OCI-LY7 (cell line): ENCODE measurements at regions not wholly inside any gene's neighbourhood (a gene's known extent, or its start where the extent isn't known, plus 50 kb on each side); places are given as distances from the start of the nearest gene placed in this dataset. TPM values are rescaled to one million over a fixed set of nuclear protein-coding genes. Genes with fewer than 3 reads are reported as not detected.

ENCODE experiments used
- BruUV-seq: library from RNA; stranded (reverse); fragments of 400-500 nt; replicated peaks from 2 replicates; lab custom pipeline; 2021; lab: Mats Ljungman, UMichigan
- CTCF ChIA-PET: fragments of 300-600 bp; sonication (Branson Sonifier 250); formaldehyde crosslinking; loops from one replicate; lab custom pipeline; 2022; ENCODE audit warnings: antibody characterized with exemption; ENCODE audit not compliant: unreplicated experiment; lab: Charles Lee
- POLR2A ChIA-PET: fragments of 300-600 bp; sonication (Branson Sonifier 250); formaldehyde crosslinking; loops from one replicate; lab custom pipeline; 2022; ENCODE audit warnings: antibody characterized with exemption; lab: Charles Lee
- DNase-seq: peaks from one replicate; pipeline ENCODE4 v3.0.0-alpha.2; 2015; ENCODE audit warnings: low spot score
- H2AFZ ChIP-seq: fragments of 200-600 bp; sonication (generic), shearing (Covaris generic); 2 replicates; pipeline ENCODE4 v1.6.1; 2014; ENCODE audit warnings: mild to moderate bottlenecking, antibody characterized with exemption, low read length, moderate library complexity
- H3K27ac ChIP-seq: fragments of 200-600 bp; sonication (generic); 2 replicates; pipeline ENCODE4 v1.5.1; 2014; ENCODE audit warnings: mixed run types, low read depth, mild to moderate bottlenecking, moderate library complexity, low read length, inconsistent platforms; ENCODE audit not compliant: poor library complexity, severe bottlenecking
- H3K36me3 ChIP-seq: fragments of 200-600 bp; sonication (generic); 2 replicates; pipeline ENCODE4 v1.6.1; 2014; ENCODE audit warnings: mild to moderate bottlenecking, antibody characterized with exemption, low read length, moderate library complexity, mixed read lengths; ENCODE audit not compliant: insufficient read depth
- H3K4me1 ChIP-seq: fragments of 200-600 bp; sonication (generic); 2 replicates; pipeline ENCODE4 v1.5.1; 2014; ENCODE audit warnings: mild to moderate bottlenecking, low read length; ENCODE audit not compliant: insufficient read depth, poor library complexity, severe bottlenecking
- H3K4me2 ChIP-seq: fragments of 200-600 bp; sonication (generic); 2 replicates; pipeline ENCODE4 v1.6.1; 2014; ENCODE audit warnings: mild to moderate bottlenecking, low read length
- H3K4me3 ChIP-seq: fragments of 200-600 bp; sonication (generic); 2 replicates; pipeline ENCODE4 v1.5.1; 2014; ENCODE audit warnings: mild to moderate bottlenecking, low read depth, low read length; ENCODE audit not compliant: poor library complexity, severe bottlenecking
- H3K79me2 ChIP-seq: fragments of 200-600 bp; sonication (generic); 2 replicates; pipeline ENCODE4 v1.6.1; 2016; ENCODE audit warnings: low read depth, mild to moderate bottlenecking, low read length, moderate library complexity, mixed read lengths; ENCODE audit not compliant: insufficient read depth
- H3K9me2 ChIP-seq: fragments of 200-600 bp; sonication (generic); 2 replicates; pipeline ENCODE4 v1.6.1; 2016; ENCODE audit warnings: mild to moderate bottlenecking, low read length, mixed read lengths; ENCODE audit not compliant: insufficient read depth
- H3K9me3 ChIP-seq: fragments of 200-600 bp; sonication (generic); 2 replicates; pipeline ENCODE4 v1.6.1; 2014; ENCODE audit warnings: mild to moderate bottlenecking, mixed run types, low read length, mixed read lengths
- H4K20me1 ChIP-seq: fragments of 200-600 bp; sonication (generic); 2 replicates; pipeline ENCODE4 v1.6.1; 2014; ENCODE audit warnings: mild to moderate bottlenecking, antibody characterized with exemption, low read length, moderate library complexity, mixed read lengths; ENCODE audit not compliant: insufficient read depth
- CTCF ChIP-seq: fragments of 200-600 bp; sonication (generic); conservative IDR thresholded peaks from 2 replicates; pipeline ENCODE4 v1.5.1; 2014; ENCODE audit warnings: mild to moderate bottlenecking, antibody characterized with exemption, low read length, moderate library complexity, mixed read lengths
- EZH2phosphoT487 ChIP-seq: fragments of 200-600 bp; sonication (generic); IDR thresholded peaks from 2 replicates; pipeline ENCODE4 v1.6.1; 2018; ENCODE audit warnings: low read depth, borderline replicate concordance, mild to moderate bottlenecking, mixed run types, antibody characterized with exemption, low read length, moderate library complexity, mixed read lengths
- intact Hi-C: fragments of 100-400 bp; cut with micrococcal nuclease; formaldehyde crosslinking; loops from one replicate; pipeline ENCODE4 v1.10.0; 2022; ENCODE audit not compliant: unreplicated experiment
- small RNA-seq: library from RNA; depleted of rRNA; stranded (forward); fragments of <200 nt; gene quantifications from one replicate; pipeline ENCODE3, GENCODE V24; 2014

- TF ChIP-seq CTCF (no peak), EZH2phosphoT487 (no peak)
- CTCF ChIA-PET, result interaction anchor here (0.6 kb wide), 1 partner anchor 22 kb away, joined by 3 read pairs; no protein-coding TSS in a partner anchor
- Histone ChIP-seq H3K9me3 (no peaks in the 10 kb centered on the region), H4K20me1 (no peaks in the 10 kb centered on the region), H3K36me3 (no peaks in the 10 kb centered on the region), H3K79me2 (no peaks in the 10 kb centered on the region), H3K27ac (no peak overlapping the region), H3K4me1 (no peaks in the 10 kb centered on the region), H3K9me2 (no peaks in the 10 kb centered on the region), H2AFZ (no peak overlapping the region), H3K4me2 (no peak overlapping the region), H3K4me3 (no peak overlapping the region)
- intact Hi-C loops, result no loop called here
- POLR2A ChIA-PET, result no interaction called here
- BruUV-seq, result no TSS peak
- no peak for DNase-seq
Measured at GRCh38 chr4:8921465-8921864, 49.8 kb upstream of the HMX1 start.

Small RNA genes in the stretch of these regions (small RNA-seq; reads per million reads assigned to genes)
- gene SNRPCP16, result not detected
